ENCODE measurements at regions not wholly inside any gene's neighbourhood (a gene's known extent, or its start where the extent isn't known, plus 50 kb on each side); places are given as distances from the start of the nearest gene placed in this dataset.

DNA sequence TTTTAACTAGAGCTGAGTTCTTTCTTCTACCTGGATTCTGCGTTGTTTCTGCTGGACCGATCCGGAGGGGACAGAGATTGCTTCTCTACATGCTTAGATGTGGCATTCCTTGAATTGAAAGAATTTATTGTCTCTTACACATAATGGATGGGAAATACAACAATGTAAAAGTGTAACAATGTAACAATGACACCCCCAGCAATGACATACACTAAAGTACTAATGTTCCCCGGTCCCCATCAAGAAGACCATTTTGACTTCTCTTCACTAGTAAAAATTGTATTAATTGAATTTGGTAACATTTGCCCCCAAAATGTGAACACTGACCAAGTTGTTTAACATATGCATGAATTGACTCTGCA is 760.2 kb downstream of the TAF11L14 start:
- TF ChIP-seq, protein P1, sequence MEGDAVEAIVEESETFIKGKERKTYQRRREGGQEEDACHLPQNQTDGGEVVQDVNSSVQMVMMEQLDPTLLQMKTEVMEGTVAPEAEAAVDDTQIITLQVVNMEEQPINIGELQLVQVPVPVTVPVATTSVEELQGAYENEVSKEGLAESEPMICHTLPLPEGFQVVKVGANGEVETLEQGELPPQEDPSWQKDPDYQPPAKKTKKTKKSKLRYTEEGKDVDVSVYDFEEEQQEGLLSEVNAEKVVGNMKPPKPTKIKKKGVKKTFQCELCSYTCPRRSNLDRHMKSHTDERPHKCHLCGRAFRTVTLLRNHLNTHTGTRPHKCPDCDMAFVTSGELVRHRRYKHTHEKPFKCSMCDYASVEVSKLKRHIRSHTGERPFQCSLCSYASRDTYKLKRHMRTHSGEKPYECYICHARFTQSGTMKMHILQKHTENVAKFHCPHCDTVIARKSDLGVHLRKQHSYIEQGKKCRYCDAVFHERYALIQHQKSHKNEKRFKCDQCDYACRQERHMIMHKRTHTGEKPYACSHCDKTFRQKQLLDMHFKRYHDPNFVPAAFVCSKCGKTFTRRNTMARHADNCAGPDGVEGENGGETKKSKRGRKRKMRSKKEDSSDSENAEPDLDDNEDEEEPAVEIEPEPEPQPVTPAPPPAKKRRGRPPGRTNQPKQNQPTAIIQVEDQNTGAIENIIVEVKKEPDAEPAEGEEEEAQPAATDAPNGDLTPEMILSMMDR (IDR thresholded peaks at IDR 0.05; ENCODE audit: borderline replicate concordance, extremely low read depth, low read length, poor library complexity, severe bottlenecking): no peak
- TF ChIP-seq EZH2 (IDR thresholded peaks at IDR 0.05; ENCODE audit: borderline replicate concordance, low read depth, low read length, severe bottlenecking): no peak

All from DND-41 (cell line).